A549 (cell line): ENCODE measurements at regions not wholly inside any gene's neighbourhood (a gene's known extent, or its start where the extent isn't known, plus 50 kb on each side); places are given as distances from the start of the nearest gene placed in this dataset.

ENCODE experiments used
- HOXA7 ChIP-seq: fragments of 250-450 bp; sonication (Bioruptor Pico); IDR thresholded peaks from 2 replicates; pipeline ENCODE4 v1.5.0; 2020; ENCODE audit warnings: mild to moderate bottlenecking, moderate library complexity
- HOXB5 ChIP-seq: fragments of 250-450 bp; sonication (Bioruptor Pico); IDR thresholded peaks from 2 replicates; pipeline ENCODE4 v1.5.0; 2020; ENCODE audit warnings: mild to moderate bottlenecking, moderate library complexity
- POLR2A ChIP-seq: IDR thresholded peaks from 2 replicates; pipeline ENCODE4 v1.6.1; 2012; ENCODE audit warnings: mild to moderate bottlenecking, low read length
- RNF2 ChIP-seq: fragments of 200-600 bp; sonication (generic); IDR thresholded peaks from 2 replicates; pipeline ENCODE4 v1.6.1; 2016; ENCODE audit warnings: low read depth, mild to moderate bottlenecking, antibody characterized with exemption, moderate library complexity, borderline replicate concordance
- TF ChIP-seq, protein P1 (sequence below): fragments of >200 bp; sonication (Bioruptor Twin); formaldehyde crosslinking; IDR thresholded peaks from 3 replicates; pipeline ENCODE4 v1.5.1; 2016

DNA sequence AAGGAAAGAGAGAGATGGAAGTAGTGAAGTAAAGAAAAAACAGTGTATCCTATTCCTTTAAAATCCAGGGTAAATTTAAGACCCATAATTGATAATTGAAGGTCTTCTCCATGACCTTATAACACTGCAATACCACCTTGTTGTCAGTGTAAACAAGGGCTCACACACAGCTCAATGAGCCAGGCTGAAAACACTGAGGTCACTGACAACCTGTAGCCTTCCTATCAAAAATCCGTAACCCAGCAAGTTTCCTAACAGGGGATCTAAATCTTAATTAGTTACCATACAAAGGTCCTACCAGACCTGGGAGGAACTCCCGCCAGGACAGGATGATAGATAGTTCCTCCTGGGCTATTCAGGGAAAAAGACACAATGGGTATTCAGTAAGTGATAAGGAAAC, 1677.1 kb downstream of the OLFM4 start:
- TF ChIP-seq, protein P1, sequence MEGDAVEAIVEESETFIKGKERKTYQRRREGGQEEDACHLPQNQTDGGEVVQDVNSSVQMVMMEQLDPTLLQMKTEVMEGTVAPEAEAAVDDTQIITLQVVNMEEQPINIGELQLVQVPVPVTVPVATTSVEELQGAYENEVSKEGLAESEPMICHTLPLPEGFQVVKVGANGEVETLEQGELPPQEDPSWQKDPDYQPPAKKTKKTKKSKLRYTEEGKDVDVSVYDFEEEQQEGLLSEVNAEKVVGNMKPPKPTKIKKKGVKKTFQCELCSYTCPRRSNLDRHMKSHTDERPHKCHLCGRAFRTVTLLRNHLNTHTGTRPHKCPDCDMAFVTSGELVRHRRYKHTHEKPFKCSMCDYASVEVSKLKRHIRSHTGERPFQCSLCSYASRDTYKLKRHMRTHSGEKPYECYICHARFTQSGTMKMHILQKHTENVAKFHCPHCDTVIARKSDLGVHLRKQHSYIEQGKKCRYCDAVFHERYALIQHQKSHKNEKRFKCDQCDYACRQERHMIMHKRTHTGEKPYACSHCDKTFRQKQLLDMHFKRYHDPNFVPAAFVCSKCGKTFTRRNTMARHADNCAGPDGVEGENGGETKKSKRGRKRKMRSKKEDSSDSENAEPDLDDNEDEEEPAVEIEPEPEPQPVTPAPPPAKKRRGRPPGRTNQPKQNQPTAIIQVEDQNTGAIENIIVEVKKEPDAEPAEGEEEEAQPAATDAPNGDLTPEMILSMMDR, result no peak
- TF ChIP-seq RNF2, result no peak
- TF ChIP-seq POLR2A, result no peak
- TF ChIP-seq HOXA7 (CRISPR knock-in tag), result no peak
- TF ChIP-seq HOXB5, result no peak
